Panc1 (cell line): ENCODE measurements at regions not wholly inside any gene's neighbourhood (a gene's known extent, or its start where the extent isn't known, plus 50 kb on each side); places are given as distances from the start of the nearest gene placed in this dataset.
A peak's percentile ranks its signal among the peaks of the same experiment; 100 is the strongest.

ENCODE experiments used
- ATAC-seq: fragments of 200-7000 bp; cut with Tn5 transposase; 2 replicates; pipeline ENCODE4 v1.9.1; 2020; ENCODE audit warnings: mild to moderate bottlenecking, moderate library complexity
- BruUV-seq: library from RNA; stranded (reverse); fragments of 400-500 nt; replicated peaks from 2 replicates; lab custom pipeline; 2021; lab: Mats Ljungman, UMichigan
- CTCF ChIA-PET: fragments of 300-600 bp; sonication (Branson Sonifier 250); formaldehyde crosslinking; loops from one replicate; lab custom pipeline; 2022; ENCODE audit warnings: antibody characterized with exemption; lab: Charles Lee
- POLR2A ChIA-PET: fragments of 300-600 bp; sonication (Branson Sonifier 250); formaldehyde crosslinking; loops from one replicate; lab custom pipeline; 2022; ENCODE audit warnings: antibody characterized with exemption; lab: Charles Lee
- DNase-seq: peaks from one replicate; pipeline ENCODE4 v3.0.0-alpha.2; 2010; ENCODE audit warnings: low read depth, low spot score
- H3K27ac ChIP-seq: 2 replicates; pipeline ENCODE4 v1.5.1; 2011; ENCODE audit warnings: mild to moderate bottlenecking, low read length, inconsistent platforms
- H3K27me3 ChIP-seq: fragments of 200-500 bp; sonication (Bioruptor generic); 2 replicates; pipeline ENCODE4 v1.6.0; 2014; ENCODE audit warnings: low read length, inconsistent platforms; ENCODE audit not compliant: control insufficient read depth, insufficient read depth
- H3K36me3 ChIP-seq: fragments of 200-500 bp; sonication (Bioruptor generic); 2 replicates; pipeline ENCODE4 v1.5.1; 2014; ENCODE audit warnings: inconsistent platforms, mild to moderate bottlenecking, low read length, moderate library complexity; ENCODE audit not compliant: control insufficient read depth, insufficient read depth
- H3K4me1 ChIP-seq: 2 replicates; pipeline ENCODE4 v1.5.1; 2011; ENCODE audit warnings: inconsistent platforms, mild to moderate bottlenecking, low read length, moderate library complexity; ENCODE audit not compliant: control insufficient read depth, insufficient read depth
- H3K4me3 ChIP-seq, 2 experiments: 2 replicates each; pipeline ENCODE4 v1.5.1; 2011 to 2012; ENCODE audit warnings: low read depth in 2 of 2, low read length in 2 of 2, mild to moderate bottlenecking in 2 of 2, inconsistent platforms in 1 of 2, moderate library complexity in 1 of 2
- H3K9me3 ChIP-seq: fragments of 200-500 bp; sonication (Bioruptor generic); 2 replicates; pipeline ENCODE4 v1.5.1; 2014; ENCODE audit warnings: low read depth, mild to moderate bottlenecking, inconsistent platforms, low read length, moderate library complexity; ENCODE audit not compliant: control insufficient read depth, insufficient read depth
- CTCF ChIP-seq: fragments of 450-650 bp; IDR thresholded peaks from 2 replicates; pipeline ENCODE4 v1.5.1; 2017; ENCODE audit warnings: mild to moderate bottlenecking
- POLR2AphosphoS5 ChIP-seq: IDR thresholded peaks from 2 replicates; pipeline ENCODE4 v1.6.1; 2012; ENCODE audit warnings: mild to moderate bottlenecking, low read depth, low read length, moderate library complexity
- SIN3A ChIP-seq: IDR thresholded peaks from 2 replicates; pipeline ENCODE4 v1.6.1; 2012; ENCODE audit warnings: low read depth, mild to moderate bottlenecking, low read length, moderate library complexity, borderline replicate concordance; ENCODE audit not compliant: insufficient read depth
- TCF7L2 ChIP-seq: IDR thresholded peaks from 2 replicates; pipeline ENCODE4 v1.6.1; 2011; ENCODE audit warnings: mild to moderate bottlenecking, low read depth, low read length, inconsistent platforms
- in situ Hi-C: cut with HindIII; loops from 2 replicates; pipeline ENCODE4 v1.10.0; 2016; ENCODE audit warnings: low sequenced_read_pairs, low pct_unique_long_range_greater_than_20kb
- intact Hi-C: fragments of 100-400 bp; cut with micrococcal nuclease; formaldehyde crosslinking; loops from one replicate; pipeline ENCODE4 v1.10.0; 2022; ENCODE audit not compliant: unreplicated experiment
- TF ChIP-seq, protein P1 (sequence below), 2 experiments: IDR thresholded peaks; 2 replicates each; pipeline ENCODE4 v1.6.1; 2011 to 2012; ENCODE audit warnings: low read depth in 2 of 2, control low read depth in 1 of 2, low read length in 1 of 2, mild to moderate bottlenecking in 1 of 2, moderate library complexity in 1 of 2; ENCODE audit not compliant: insufficient read depth in 1 of 2

GRCh38 chr5:38737976-38738375 lies 107.8 kb upstream of the OSMR start:
- Histone ChIP-seq H3K4me1 (no peaks in the 10 kb centered on the region), H3K4me3 (no peak overlapping the region), H3K9me3 (peaks cover 2% of the 10 kb centered on the region; the same call in 1 of the 2 replicates), H3K27ac (no peak overlapping the region; the same call in 1 of the 2 replicates), H3K27me3 (no peaks in the 10 kb centered on the region), H3K36me3 (no peaks in the 10 kb centered on the region)
- no peak for DNase-seq
- TF ChIP-seq SIN3A (no peak), TCF7L2 (no peak), CTCF (no peak), POLR2AphosphoS5 (no peak)
- TF ChIP-seq, protein P1, sequence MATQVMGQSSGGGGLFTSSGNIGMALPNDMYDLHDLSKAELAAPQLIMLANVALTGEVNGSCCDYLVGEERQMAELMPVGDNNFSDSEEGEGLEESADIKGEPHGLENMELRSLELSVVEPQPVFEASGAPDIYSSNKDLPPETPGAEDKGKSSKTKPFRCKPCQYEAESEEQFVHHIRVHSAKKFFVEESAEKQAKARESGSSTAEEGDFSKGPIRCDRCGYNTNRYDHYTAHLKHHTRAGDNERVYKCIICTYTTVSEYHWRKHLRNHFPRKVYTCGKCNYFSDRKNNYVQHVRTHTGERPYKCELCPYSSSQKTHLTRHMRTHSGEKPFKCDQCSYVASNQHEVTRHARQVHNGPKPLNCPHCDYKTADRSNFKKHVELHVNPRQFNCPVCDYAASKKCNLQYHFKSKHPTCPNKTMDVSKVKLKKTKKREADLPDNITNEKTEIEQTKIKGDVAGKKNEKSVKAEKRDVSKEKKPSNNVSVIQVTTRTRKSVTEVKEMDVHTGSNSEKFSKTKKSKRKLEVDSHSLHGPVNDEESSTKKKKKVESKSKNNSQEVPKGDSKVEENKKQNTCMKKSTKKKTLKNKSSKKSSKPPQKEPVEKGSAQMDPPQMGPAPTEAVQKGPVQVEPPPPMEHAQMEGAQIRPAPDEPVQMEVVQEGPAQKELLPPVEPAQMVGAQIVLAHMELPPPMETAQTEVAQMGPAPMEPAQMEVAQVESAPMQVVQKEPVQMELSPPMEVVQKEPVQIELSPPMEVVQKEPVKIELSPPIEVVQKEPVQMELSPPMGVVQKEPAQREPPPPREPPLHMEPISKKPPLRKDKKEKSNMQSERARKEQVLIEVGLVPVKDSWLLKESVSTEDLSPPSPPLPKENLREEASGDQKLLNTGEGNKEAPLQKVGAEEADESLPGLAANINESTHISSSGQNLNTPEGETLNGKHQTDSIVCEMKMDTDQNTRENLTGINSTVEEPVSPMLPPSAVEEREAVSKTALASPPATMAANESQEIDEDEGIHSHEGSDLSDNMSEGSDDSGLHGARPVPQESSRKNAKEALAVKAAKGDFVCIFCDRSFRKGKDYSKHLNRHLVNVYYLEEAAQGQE (IDR thresholded peaks at IDR 0.05; ENCODE audit: insufficient read depth in 1 of 2, low read depth in 2 of 2, low read length in 1 of 2), result no peak
- no TSS peak for BruUV-seq
- ATAC-seq, result no peak
- intact Hi-C loops (no loop called here), in situ Hi-C loops (no loop called here)
- ChIA-PET POLR2A (no interaction called here), CTCF (no interaction called here)

- in situ Hi-C loops, result no loop called here
- H3K27ac ChIP-seq, result peak overlapping the region; percentile 65
- TF ChIP-seq, protein P1 (IDR thresholded peaks at IDR 0.05; ENCODE audit: insufficient read depth in 1 of 2, low read depth in 2 of 2, low read length in 1 of 2), result no peak
- no peak for TF ChIP-seq CTCF
- no peak for TF ChIP-seq POLR2AphosphoS5
- TF ChIP-seq SIN3A, result no peak
- no peak for TF ChIP-seq TCF7L2
- ATAC-seq, result peak; percentile 83; the same call in 1 of the 2 replicates
- intact Hi-C loops, result no loop called here
- H3K4me3 ChIP-seq, result no peak overlapping the region
- CTCF ChIA-PET, result no interaction called here
- DNase-seq, result no peak
- no peaks in the 10 kb centered on the region for H3K27me3 ChIP-seq
- peaks cover 8% of the 10 kb centered on the region; the same call in 1 of the 2 replicates for H3K9me3 ChIP-seq
- H3K36me3 ChIP-seq, result no peaks in the 10 kb centered on the region
- H3K4me1 ChIP-seq, result no peaks in the 10 kb centered on the region
- POLR2A ChIA-PET, result interaction anchor here (0.7 kb wide), 1 partner anchor 29 kb away, joined by 3 read pairs; no protein-coding TSS in a partner anchor
- BruUV-seq, result no TSS peak
Observed at GRCh38 chr5:38739011-38739704, 106.7 kb upstream of the OSMR start.
